Sigmoid colon (tissue), 4 donors: ENCODE measurements at regions not wholly inside any gene's neighbourhood (a gene's known extent, or its start where the extent isn't known, plus 50 kb on each side); places are given as distances from the start of the nearest gene placed in this dataset.

Source experiments
- POLR2AphosphoS5 ChIP-seq, 4 donors: sonication (generic); formaldehyde crosslinking; IDR thresholded peaks; one replicate each; pipeline ENCODE4 v1.6.1; 2017; ENCODE audit warnings: antibody characterized with exemption in 4 of 4
- TF ChIP-seq, protein P1 (sequence below), 4 experiments: fragments of 450-650 bp in 3 of 4; fragments of 200-600 bp in 1 of 4; IDR thresholded peaks; one replicate each; pipeline ENCODE4 v1.5.1; 2016 to 2019; ENCODE audit warnings: antibody characterized with exemption in 4 of 4, mild to moderate bottlenecking in 3 of 4, moderate library complexity in 2 of 4

DNA sequence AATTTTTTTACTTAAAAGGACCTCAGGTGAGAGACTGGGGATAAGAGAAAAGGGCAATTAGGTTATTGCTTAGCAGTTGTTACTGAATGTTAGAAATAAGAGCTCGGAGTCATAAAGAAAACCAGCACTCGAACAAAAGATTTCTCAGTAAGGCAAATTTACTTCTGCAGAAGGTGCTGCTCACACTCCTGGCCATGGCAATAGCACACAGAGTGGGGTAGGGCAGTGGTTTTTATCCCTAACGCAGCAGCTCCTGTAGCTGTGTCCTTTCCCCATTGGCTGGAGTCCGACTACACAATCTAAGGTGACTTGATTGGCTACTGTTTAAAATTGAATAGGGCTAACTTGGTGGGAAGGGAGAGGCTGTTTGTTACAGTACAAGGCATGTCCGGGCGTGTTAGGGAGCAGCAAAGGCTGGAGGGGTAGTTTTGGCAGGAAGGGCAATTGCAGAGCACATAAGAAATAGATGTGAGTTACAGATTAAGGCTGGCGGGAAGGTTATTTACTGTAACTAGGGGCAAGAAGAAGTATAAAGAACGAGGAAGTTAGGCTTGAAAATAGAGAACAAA is 112.1 kb downstream of the AKR1D1 start:
- TF ChIP-seq POLR2AphosphoS5 (IDR thresholded peaks at IDR 0.05), result no peak
- TF ChIP-seq, protein P1, sequence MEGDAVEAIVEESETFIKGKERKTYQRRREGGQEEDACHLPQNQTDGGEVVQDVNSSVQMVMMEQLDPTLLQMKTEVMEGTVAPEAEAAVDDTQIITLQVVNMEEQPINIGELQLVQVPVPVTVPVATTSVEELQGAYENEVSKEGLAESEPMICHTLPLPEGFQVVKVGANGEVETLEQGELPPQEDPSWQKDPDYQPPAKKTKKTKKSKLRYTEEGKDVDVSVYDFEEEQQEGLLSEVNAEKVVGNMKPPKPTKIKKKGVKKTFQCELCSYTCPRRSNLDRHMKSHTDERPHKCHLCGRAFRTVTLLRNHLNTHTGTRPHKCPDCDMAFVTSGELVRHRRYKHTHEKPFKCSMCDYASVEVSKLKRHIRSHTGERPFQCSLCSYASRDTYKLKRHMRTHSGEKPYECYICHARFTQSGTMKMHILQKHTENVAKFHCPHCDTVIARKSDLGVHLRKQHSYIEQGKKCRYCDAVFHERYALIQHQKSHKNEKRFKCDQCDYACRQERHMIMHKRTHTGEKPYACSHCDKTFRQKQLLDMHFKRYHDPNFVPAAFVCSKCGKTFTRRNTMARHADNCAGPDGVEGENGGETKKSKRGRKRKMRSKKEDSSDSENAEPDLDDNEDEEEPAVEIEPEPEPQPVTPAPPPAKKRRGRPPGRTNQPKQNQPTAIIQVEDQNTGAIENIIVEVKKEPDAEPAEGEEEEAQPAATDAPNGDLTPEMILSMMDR (IDR thresholded peaks at IDR 0.05), result no peak
